Thoracic aorta (tissue), 2 donors: ENCODE measurements at regions not wholly inside any gene's neighbourhood (a gene's known extent, or its start where the extent isn't known, plus 50 kb on each side); places are given as distances from the start of the nearest gene placed in this dataset.
"Not testable (repeated sequence)": the region's sequence is repeated elsewhere in the genome, so short reads cannot be mapped to it uniquely, and the experiment has no call there.

ENCODE experiments used
- ATAC-seq: fragments of 150-250 bp; one replicate; pipeline ENCODE4 v1.8.0; 2017; ENCODE audit warnings: low read depth; ENCODE audit not compliant: insufficient number of reproducible peaks, low FRiP score
- DNase-seq: peaks from one replicate; pipeline ENCODE4 v3.0.0-alpha.2; 2020; ENCODE audit warnings: low spot score
- H3K27ac ChIP-seq, 2 donors: fragments of 200-600 bp; sonication (generic); 1 replicate in 1 of 2; 2 replicates in 1 of 2; pipeline ENCODE4 v1.5.1; 2016; ENCODE audit warnings: mild to moderate bottlenecking in 2 of 2, moderate library complexity in 2 of 2
- H3K27me3 ChIP-seq: fragments of 200-600 bp; sonication (generic); replicated peaks from 2 replicates; pipeline ENCODE4 v1.6.0; 2016; ENCODE audit warnings: mild to moderate bottlenecking; ENCODE audit not compliant: insufficient read depth
- H3K36me3 ChIP-seq: fragments of 200-600 bp; sonication (generic); one replicate; pipeline ENCODE4 v1.5.1; 2016
- H3K4me1 ChIP-seq, 2 donors: fragments of 200-600 bp; sonication (generic); 1 replicate in 1 of 2; 2 replicates in 1 of 2; pipeline versions ENCODE4 v1.5.1 to v1.6.0; 2016; ENCODE audit warnings: low read depth in 2 of 2, mild to moderate bottlenecking in 1 of 2; ENCODE audit not compliant: control insufficient read depth in 1 of 2
- H3K4me3 ChIP-seq: fragments of 200-600 bp; sonication (generic); 2 replicates; pipeline ENCODE4 v1.5.1; 2016; ENCODE audit warnings: mild to moderate bottlenecking
- H3K9me3 ChIP-seq: fragments of 200-600 bp; sonication (generic); 2 replicates; pipeline ENCODE4 v1.5.1; 2016
- TF ChIP-seq, protein P1 (sequence below): fragments of 200-600 bp; sonication (generic); IDR thresholded peaks from one replicate; pipeline ENCODE4 v1.5.1; 2019; ENCODE audit warnings: antibody characterized with exemption

DNA sequence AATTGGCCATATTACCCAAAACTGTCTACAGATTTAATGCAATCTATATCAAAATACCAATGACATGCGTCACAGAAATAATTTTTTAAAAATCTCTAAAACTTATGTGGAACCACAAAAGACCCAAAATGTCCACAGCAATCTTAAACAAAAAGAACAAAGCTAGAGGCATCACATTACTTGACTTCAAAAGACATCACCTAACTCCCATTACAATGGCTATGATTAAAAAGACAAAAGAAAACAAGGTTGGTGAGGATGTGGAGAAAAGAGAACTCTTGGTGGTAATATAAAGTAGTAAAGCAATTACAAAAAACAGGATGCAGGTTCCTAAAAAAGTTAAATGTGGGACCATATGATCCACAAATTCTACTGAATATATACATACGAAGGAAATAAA is 187.6 kb upstream of the CNTN6 start:
- Histone ChIP-seq H3K4me1 (no peaks in the 10 kb centered on the region), H3K36me3 (no peaks in the 10 kb centered on the region), H3K27ac (no peak overlapping the region), H3K4me3 (no peak overlapping the region), H3K27me3 (no peaks in the 10 kb centered on the region), H3K9me3 (peaks cover 13% of the 10 kb centered on the region)
- DNase-seq (no peak), ATAC-seq (no peak)
- TF ChIP-seq, protein P1, sequence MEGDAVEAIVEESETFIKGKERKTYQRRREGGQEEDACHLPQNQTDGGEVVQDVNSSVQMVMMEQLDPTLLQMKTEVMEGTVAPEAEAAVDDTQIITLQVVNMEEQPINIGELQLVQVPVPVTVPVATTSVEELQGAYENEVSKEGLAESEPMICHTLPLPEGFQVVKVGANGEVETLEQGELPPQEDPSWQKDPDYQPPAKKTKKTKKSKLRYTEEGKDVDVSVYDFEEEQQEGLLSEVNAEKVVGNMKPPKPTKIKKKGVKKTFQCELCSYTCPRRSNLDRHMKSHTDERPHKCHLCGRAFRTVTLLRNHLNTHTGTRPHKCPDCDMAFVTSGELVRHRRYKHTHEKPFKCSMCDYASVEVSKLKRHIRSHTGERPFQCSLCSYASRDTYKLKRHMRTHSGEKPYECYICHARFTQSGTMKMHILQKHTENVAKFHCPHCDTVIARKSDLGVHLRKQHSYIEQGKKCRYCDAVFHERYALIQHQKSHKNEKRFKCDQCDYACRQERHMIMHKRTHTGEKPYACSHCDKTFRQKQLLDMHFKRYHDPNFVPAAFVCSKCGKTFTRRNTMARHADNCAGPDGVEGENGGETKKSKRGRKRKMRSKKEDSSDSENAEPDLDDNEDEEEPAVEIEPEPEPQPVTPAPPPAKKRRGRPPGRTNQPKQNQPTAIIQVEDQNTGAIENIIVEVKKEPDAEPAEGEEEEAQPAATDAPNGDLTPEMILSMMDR: no peak

DNA sequence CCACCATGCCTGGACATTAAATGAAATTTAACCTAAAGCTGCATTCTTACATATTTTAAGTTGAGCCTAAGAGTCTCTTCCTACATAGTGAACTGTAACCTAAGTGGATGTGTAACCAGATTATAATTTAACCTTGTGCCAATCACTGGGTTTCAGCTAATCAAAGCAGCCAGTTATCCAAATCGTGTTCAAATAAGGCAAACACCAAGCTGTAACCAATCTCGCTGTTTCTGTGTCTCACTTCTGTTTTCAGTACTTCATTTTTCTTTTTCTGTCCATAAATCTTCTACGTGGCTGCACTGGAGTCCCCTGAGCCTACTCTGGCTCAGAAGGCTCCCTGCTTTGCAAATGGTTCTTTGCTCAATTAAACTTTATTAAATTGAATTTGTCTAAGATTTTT is 186.1 kb upstream of the CNTN6 start:
- Histone ChIP-seq H3K4me3 (no peak overlapping the region), H3K9me3 (peaks cover 3% of the 10 kb centered on the region), H3K27ac (no peak overlapping the region), H3K27me3 (no peaks in the 10 kb centered on the region), H3K4me1 (no peaks in the 10 kb centered on the region), H3K36me3 (no peaks in the 10 kb centered on the region)
- ATAC-seq (no peak), DNase-seq (no peak)
- TF ChIP-seq, protein P1: no peak

DNA sequence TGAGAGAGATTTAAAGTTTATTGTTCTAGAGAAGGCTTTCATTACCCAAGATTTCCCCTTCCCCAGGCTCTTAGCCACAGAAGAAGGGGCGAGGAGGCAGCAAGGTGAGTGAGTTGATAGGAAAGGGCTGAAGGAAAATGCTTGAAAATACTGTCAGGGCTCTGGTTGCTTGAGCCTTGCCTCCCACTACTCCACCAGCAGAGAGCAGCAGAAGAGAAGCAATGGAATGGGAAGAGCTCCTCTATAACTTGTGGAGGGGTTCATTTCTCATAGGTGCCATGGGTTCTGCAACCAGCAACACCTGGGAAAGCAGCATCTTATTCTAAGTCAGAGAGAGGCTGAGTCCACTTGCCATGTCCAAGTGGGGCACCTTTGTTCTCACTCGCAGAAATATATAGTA is 184.0 kb upstream of the CNTN6 start:
- Histone ChIP-seq H3K27ac (no peak overlapping the region), H3K9me3 (no peaks in the 10 kb centered on the region), H3K4me1 (no peaks in the 10 kb centered on the region), H3K4me3 (no peak overlapping the region), H3K27me3 (no peaks in the 10 kb centered on the region), H3K36me3 (no peaks in the 10 kb centered on the region)
- no peak for DNase-seq
- ATAC-seq: no peak
- TF ChIP-seq, protein P1: no peak

DNA sequence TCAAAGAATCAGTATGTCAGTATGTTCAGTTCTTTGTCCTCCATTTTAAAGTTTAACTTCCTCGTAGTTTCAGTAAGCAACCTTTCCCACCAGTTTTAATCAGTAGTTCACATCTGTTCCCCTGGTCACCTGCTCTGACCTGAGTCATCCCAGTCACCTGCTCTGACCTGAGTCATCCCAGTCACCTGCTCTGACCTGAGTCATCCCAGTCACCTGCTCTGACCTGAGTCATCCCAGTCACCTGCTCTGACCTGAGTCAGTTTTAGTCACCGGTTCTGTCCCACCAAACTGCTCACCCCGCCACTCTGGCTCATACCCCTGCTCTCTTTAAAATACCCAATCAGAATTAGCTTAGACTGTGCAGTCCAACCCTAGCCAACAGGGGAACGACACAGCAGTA is 180.1 kb upstream of the CNTN6 start:
- H3K36me3 ChIP-seq, DNase-seq, H3K27me3 ChIP-seq, H3K9me3 ChIP-seq, H3K4me3 ChIP-seq, ATAC-seq, H3K27ac ChIP-seq, H3K4me1 ChIP-seq: not testable (repeated sequence)

DNA sequence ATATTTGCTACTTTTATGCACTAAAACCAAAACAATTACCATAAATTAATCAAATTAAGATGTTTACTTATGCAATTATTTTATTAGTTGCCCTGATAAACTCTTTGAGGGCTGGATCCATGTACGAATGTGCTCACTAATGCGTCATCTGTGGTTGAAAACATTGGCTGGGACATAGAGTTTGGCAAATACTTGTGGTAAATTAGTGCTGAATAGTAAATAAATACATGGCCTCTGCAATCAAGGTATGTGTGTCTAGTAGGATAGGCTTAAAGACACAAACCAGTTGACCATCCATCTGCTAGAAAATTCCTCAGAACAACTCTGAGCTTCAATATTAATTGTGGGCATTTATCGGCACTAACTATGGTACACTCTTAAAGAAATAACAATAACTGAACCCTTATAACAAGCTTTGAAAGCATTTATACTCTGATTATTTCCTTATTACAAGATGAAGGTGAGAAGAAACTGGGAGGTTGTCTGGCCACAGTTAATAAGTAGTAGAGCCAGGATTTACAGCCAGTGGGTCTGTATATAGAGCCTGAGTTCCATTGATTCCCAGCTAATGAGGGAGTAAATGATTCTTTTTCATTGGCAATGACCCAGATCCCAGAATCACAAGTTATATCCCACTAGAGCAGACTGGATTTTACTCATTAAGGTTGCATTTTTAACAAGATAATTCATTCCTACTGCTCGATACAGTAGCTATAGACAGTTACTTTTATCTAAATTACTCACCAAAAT is 169.5 kb upstream of the CNTN6 start:
- no peak for ATAC-seq
- no peak overlapping the region for H3K27ac ChIP-seq
- H3K4me1 ChIP-seq: no peaks in the 10 kb centered on the region
- DNase-seq: no peak
- H3K4me3 ChIP-seq: no peak overlapping the region
- H3K27me3 ChIP-seq: no peaks in the 10 kb centered on the region
- no peaks in the 10 kb centered on the region for H3K36me3 ChIP-seq
- no peaks in the 10 kb centered on the region for H3K9me3 ChIP-seq
- TF ChIP-seq, protein P1: no peak

DNA sequence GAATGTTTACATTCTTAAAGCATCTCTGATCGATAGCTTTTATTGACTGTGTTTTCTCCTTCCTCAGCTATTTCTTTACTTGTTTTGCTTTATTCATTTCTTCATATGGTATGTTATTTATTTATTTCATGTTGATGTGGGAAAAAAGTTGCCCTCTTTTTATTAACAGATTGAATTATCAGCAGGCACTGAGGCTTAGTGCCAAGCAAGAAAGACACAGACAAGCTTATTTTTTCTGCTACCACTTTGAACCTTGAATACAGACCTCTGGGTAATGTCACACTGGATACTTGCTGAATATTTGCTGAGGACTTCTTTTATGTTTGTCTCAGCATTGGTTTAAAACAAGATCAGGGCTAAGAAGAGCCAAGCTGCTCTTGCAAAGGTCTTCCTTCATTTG is 162.0 kb upstream of the CNTN6 start:
- no peak for ATAC-seq
- no peaks in the 10 kb centered on the region for H3K4me1 ChIP-seq

More for the DNA sequence above, 162.0 kb upstream of the CNTN6 start:
- no peaks in the 10 kb centered on the region for H3K9me3 ChIP-seq
- H3K27me3 ChIP-seq: no peaks in the 10 kb centered on the region
- no peaks in the 10 kb centered on the region for H3K36me3 ChIP-seq
- no peak for DNase-seq
- TF ChIP-seq, protein P1: no peak
- no peak overlapping the region for H3K27ac ChIP-seq
- no peak overlapping the region for H3K4me3 ChIP-seq
